Trophoblast cell (in vitro differentiated cells and primary cell): ENCODE measurements at regions not wholly inside any gene's neighbourhood (a gene's known extent, or its start where the extent isn't known, plus 50 kb on each side); places are given as distances from the start of the nearest gene placed in this dataset.
"Not testable (repeated sequence)": the region's sequence is repeated elsewhere in the genome, so short reads cannot be mapped to it uniquely, and the experiment has no call there.

ENCODE experiments used
- DNase-seq, 2 donors: peaks; one replicate each; pipeline ENCODE4 v3.0.0-alpha.2; 2016
- H2AFZ ChIP-seq: 2 replicates; pipeline ENCODE4 v1.6.1; 2013; ENCODE audit warnings: low read length, moderate library complexity, mild to moderate bottlenecking; ENCODE audit not compliant: insufficient read depth, poor library complexity
- H2AK5ac ChIP-seq: 2 replicates; pipeline ENCODE4 v1.6.1; 2013; ENCODE audit warnings: mild to moderate bottlenecking, low read length
- H2BK120ac ChIP-seq: 2 replicates; pipeline ENCODE4 v1.6.1; 2013; ENCODE audit warnings: low read length, mild to moderate bottlenecking, moderate library complexity; ENCODE audit not compliant: insufficient read depth, poor library complexity
- H2BK12ac ChIP-seq: 2 replicates; pipeline ENCODE4 v1.6.1; 2013; ENCODE audit warnings: mild to moderate bottlenecking, low read length, moderate library complexity
- H2BK5ac ChIP-seq: 2 replicates; pipeline ENCODE4 v1.6.1; 2013; ENCODE audit warnings: low read length, low read depth, moderate library complexity, mild to moderate bottlenecking; ENCODE audit not compliant: poor library complexity
- H3K14ac ChIP-seq: 2 replicates; pipeline ENCODE4 v1.6.1; 2013; ENCODE audit warnings: mild to moderate bottlenecking, low read length
- H3K18ac ChIP-seq: 2 replicates; pipeline ENCODE4 v1.6.1; 2013; ENCODE audit warnings: mild to moderate bottlenecking, low read length
- H3K23ac ChIP-seq: 2 replicates; pipeline ENCODE4 v1.6.1; 2013; ENCODE audit warnings: low read length
- H3K27ac ChIP-seq: 2 replicates; pipeline ENCODE4 v1.5.1; 2013; ENCODE audit warnings: low read depth, mild to moderate bottlenecking, inconsistent platforms, low read length, moderate library complexity
- H3K27me3 ChIP-seq: 2 replicates; pipeline ENCODE4 v1.6.1; 2013; ENCODE audit warnings: inconsistent platforms, mild to moderate bottlenecking, low read length, moderate library complexity; ENCODE audit not compliant: insufficient read depth
- H3K36me3 ChIP-seq, 2 experiments: 1 replicate in 1 of 2; 2 replicates in 1 of 2; pipeline ENCODE4 v1.6.1; 2013; ENCODE audit warnings: low read length in 2 of 2, mild to moderate bottlenecking in 2 of 2, moderate library complexity in 1 of 2; ENCODE audit not compliant: insufficient read depth in 2 of 2, control insufficient read depth in 1 of 2
- H3K4ac ChIP-seq: 2 replicates; pipeline ENCODE4 v1.6.1; 2013; ENCODE audit warnings: low read depth, mild to moderate bottlenecking, low read length, moderate library complexity
- H3K4me1 ChIP-seq, 2 experiments: 1 replicate in 1 of 2; 2 replicates in 1 of 2; pipeline ENCODE4 v1.6.1; 2013; ENCODE audit warnings: low read length in 2 of 2, mild to moderate bottlenecking in 2 of 2, moderate library complexity in 1 of 2; ENCODE audit not compliant: insufficient read depth in 2 of 2, control insufficient read depth in 1 of 2
- H3K4me2 ChIP-seq: 2 replicates; pipeline ENCODE4 v1.6.1; 2013; ENCODE audit warnings: inconsistent platforms, mild to moderate bottlenecking, low read length, moderate library complexity
- H3K4me3 ChIP-seq: 2 replicates; pipeline ENCODE4 v1.5.1; 2013; ENCODE audit warnings: mild to moderate bottlenecking, low read depth, low read length, inconsistent platforms
- H3K79me1 ChIP-seq: one replicate; pipeline ENCODE4 v1.6.1; 2013; ENCODE audit warnings: low read length
- H3K79me2 ChIP-seq: 2 replicates; pipeline ENCODE4 v1.6.1; 2013; ENCODE audit warnings: low read length, mild to moderate bottlenecking; ENCODE audit not compliant: control insufficient read depth, insufficient read depth, poor library complexity
- H3K9ac ChIP-seq: 2 replicates; pipeline ENCODE4 v1.6.1; 2013; ENCODE audit warnings: mild to moderate bottlenecking, low read length
- H3K9me3 ChIP-seq: 2 replicates; pipeline ENCODE4 v1.6.1; 2013; ENCODE audit warnings: low read depth, mild to moderate bottlenecking, control low read depth, inconsistent platforms, low read length; ENCODE audit not compliant: insufficient read depth
- H4K12ac ChIP-seq: 2 replicates; pipeline ENCODE4 v1.6.1; 2013; ENCODE audit warnings: low read depth, mild to moderate bottlenecking, low read length, moderate library complexity
- H4K8ac ChIP-seq: 2 replicates; pipeline ENCODE4 v1.6.1; 2013; ENCODE audit warnings: low read depth, mild to moderate bottlenecking, low read length, moderate library complexity
- H4K91ac ChIP-seq: one replicate; pipeline ENCODE4 v1.6.1; 2013; ENCODE audit warnings: low read depth, mild to moderate bottlenecking, low read length, moderate library complexity
- WGBS: extraction: QIAGEN DNeasy Blood & Tissue Kit; methylation state at CpG from one replicate; pipeline ENCODE4 v1.1.7; 2013; ENCODE audit warnings: missing lambda C conversion rate; ENCODE audit not compliant: insufficient read length, insufficient coverage; ENCODE audit errors: extremely low coverage; 5-methylcytosine and 5-hydroxymethylcytosine counted together

DNA sequence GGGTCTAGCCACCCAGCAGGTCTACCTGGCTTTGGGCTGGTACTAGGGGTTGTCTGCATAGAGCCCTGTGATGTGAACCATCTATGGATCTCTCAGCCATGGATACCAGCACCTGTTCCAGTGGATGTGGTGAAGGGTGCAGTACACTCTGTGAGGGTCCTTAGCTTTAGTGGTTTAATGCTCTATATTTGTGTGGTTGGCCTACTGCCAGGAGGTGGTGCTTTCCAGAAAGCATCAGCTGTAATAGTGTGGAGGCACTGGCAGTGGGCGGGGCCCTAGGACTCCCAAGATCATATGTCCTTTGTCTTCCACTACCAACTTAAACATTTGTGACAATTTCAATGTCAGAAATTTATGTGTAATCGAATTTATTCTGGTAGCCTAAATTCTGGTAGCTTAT is 1065.1 kb downstream of the RPIA start:
- H2BK120ac ChIP-seq, H3K9ac ChIP-seq, H3K18ac ChIP-seq, H2AK5ac ChIP-seq, H4K8ac ChIP-seq, H3K36me3 ChIP-seq, H4K91ac ChIP-seq, H4K12ac ChIP-seq, H2BK5ac ChIP-seq, H3K4me1 ChIP-seq, H3K14ac ChIP-seq, H2AFZ ChIP-seq, H2BK12ac ChIP-seq, H3K27me3 ChIP-seq, H3K4ac ChIP-seq, H3K4me2 ChIP-seq, H3K79me1 ChIP-seq, H3K79me2 ChIP-seq, DNase-seq, H3K27ac ChIP-seq, H3K23ac ChIP-seq: not testable (repeated sequence)
- peak overlapping the region; percentile 54 for H3K4me3 ChIP-seq
- no CpG with 5 or more reads among the region's 2 CpGs for WGBS
- peaks cover 18% of the 10 kb centered on the region for H3K9me3 ChIP-seq

DNA sequence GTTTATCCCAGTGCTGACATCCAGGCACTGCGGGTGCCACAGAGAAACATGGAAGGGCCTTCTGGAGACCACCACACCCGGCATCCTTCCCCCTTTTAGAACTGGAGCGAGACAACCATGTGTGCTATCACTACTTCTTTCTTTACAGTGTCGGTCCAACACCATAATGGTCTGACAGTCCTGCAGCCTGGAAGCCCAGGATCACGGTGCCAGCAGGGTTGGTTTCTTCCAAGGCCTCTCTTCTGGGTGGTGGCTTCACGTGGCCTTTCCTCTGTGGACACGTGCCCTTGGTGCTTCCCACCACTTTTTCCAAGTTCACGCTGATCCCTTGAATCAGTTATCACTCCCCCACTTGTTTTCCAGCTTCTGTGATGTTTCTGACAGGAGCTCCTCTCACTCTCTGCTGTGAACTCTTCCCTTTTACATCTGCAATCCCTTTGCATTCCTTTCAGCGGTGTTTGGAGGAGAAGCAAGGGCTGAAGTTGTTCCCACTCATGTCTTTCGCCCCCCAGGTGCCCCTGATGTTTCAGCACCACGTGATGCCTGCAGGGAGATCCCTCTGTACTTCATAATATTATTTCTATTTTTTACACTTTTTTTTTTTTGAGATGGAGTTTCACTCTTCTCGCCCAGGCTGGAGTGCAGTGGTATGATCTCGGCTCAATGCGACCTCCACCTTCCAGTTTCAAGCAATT is 1067.0 kb downstream of the RPIA start:
- H4K91ac ChIP-seq, H2BK5ac ChIP-seq, H3K18ac ChIP-seq, H3K23ac ChIP-seq, H3K79me1 ChIP-seq, H3K27ac ChIP-seq, H2BK12ac ChIP-seq, H3K4me1 ChIP-seq, H3K27me3 ChIP-seq, H4K8ac ChIP-seq, H3K9ac ChIP-seq, H3K4me2 ChIP-seq, H2AFZ ChIP-seq, H3K79me2 ChIP-seq, H3K14ac ChIP-seq, H3K4me3 ChIP-seq, DNase-seq, H3K4ac ChIP-seq, H2AK5ac ChIP-seq, H2BK120ac ChIP-seq, H3K36me3 ChIP-seq, H4K12ac ChIP-seq: not testable (repeated sequence)
- peaks cover 34% of the 10 kb centered on the region for H3K9me3 ChIP-seq
- no CpG with 5 or more reads among the region's 14 CpGs for WGBS

DNA sequence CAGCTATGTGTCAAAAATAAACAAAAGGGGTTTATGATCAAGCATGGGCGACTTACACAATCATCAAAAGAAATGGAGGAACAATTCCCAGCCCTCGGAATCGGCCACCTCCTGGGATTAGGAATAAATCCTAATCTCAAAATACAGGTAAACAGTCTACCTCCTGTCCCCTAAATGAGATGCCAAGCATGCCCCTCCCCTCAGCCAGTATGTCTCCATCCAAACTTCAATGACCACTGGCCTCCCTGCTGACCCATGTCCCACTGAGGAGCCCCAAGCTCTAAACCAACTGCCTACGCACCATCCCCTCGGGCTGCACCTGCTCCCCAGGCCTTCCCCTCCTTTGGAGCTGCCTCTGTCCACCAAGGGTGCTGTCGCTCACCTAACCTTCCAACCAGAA is 1069.3 kb downstream of the RPIA start:
- H3K14ac ChIP-seq, H3K18ac ChIP-seq, H3K4me2 ChIP-seq, H3K36me3 ChIP-seq, H2AK5ac ChIP-seq, H3K4ac ChIP-seq, H3K4me3 ChIP-seq, DNase-seq, H4K8ac ChIP-seq, H3K27ac ChIP-seq, H3K27me3 ChIP-seq, H3K79me2 ChIP-seq, H4K12ac ChIP-seq, H3K23ac ChIP-seq, H3K4me1 ChIP-seq, H2BK12ac ChIP-seq, H2BK120ac ChIP-seq, H2AFZ ChIP-seq, H3K9ac ChIP-seq, H3K79me1 ChIP-seq, H2BK5ac ChIP-seq, H4K91ac ChIP-seq: not testable (repeated sequence)
- WGBS: no CpG with 5 or more reads among the region's 6 CpGs
- H3K9me3 ChIP-seq: peaks cover 57% of the 10 kb centered on the region

DNA sequence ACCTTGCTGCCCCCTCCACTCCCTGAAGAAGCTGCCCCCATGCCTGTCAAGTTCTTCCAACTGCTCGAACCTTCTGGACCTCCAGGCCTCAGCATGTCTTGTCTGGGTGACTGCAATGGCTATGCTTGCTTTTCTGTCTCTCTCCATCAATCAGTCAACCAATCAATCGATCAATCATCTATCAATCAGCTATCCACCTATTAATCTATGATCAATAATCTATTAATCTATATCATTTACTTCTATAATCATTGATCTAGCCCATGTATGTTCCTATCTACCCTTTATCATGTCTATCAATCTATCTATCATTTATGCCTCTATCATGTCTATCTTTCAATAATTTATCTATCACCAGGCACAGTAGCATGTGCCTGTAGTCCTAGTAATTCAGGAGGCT is 1069.7 kb downstream of the RPIA start:
- not testable (repeated sequence) for H3K36me3 ChIP-seq, DNase-seq, H2BK5ac ChIP-seq, H3K4me2 ChIP-seq, H3K27me3 ChIP-seq, H4K8ac ChIP-seq, H3K9ac ChIP-seq, H4K12ac ChIP-seq, H3K18ac ChIP-seq, H3K23ac ChIP-seq, H2BK120ac ChIP-seq, H2AFZ ChIP-seq, H3K79me1 ChIP-seq, H3K79me2 ChIP-seq, H3K4me1 ChIP-seq, H3K4me3 ChIP-seq, H3K27ac ChIP-seq, H3K14ac ChIP-seq, H2AK5ac ChIP-seq, H4K91ac ChIP-seq, H2BK12ac ChIP-seq, H3K4ac ChIP-seq
- peaks cover 59% of the 10 kb centered on the region for H3K9me3 ChIP-seq
- WGBS: no CpG with 5 or more reads among the region's 2 CpGs
